Mucosa of stomach (tissue), 1 donor: ENCODE measurements at regions not wholly inside any gene's neighbourhood (a gene's known extent, or its start where the extent isn't known, plus 50 kb on each side); places are given as distances from the start of the nearest gene placed in this dataset.

Experiments used
- H3K27me3 ChIP-seq: one replicate; pipeline ENCODE4 v1.7.0; 2013; ENCODE audit warnings: mild to moderate bottlenecking, low read length; ENCODE audit not compliant: control insufficient read depth, insufficient read depth
- H3K36me3 ChIP-seq: one replicate; pipeline ENCODE4 v1.7.0; 2013; ENCODE audit warnings: low read length; ENCODE audit not compliant: control insufficient read depth, insufficient read depth
- H3K4me1 ChIP-seq: one replicate; pipeline ENCODE4 v1.7.0; 2013; ENCODE audit warnings: mild to moderate bottlenecking, low read length; ENCODE audit not compliant: control insufficient read depth, insufficient read depth
- H3K4me3 ChIP-seq: one replicate; pipeline ENCODE4 v1.7.0; 2013; ENCODE audit warnings: low read length
- H3K9ac ChIP-seq: one replicate; pipeline ENCODE4 v1.7.0; 2013; ENCODE audit warnings: mild to moderate bottlenecking, low read length, moderate library complexity
- H3K9me3 ChIP-seq: one replicate; pipeline ENCODE4 v1.7.0; 2013; ENCODE audit warnings: mild to moderate bottlenecking, low read length, moderate library complexity; ENCODE audit not compliant: control insufficient read depth
- donor health status: Pancreatic carcinoma.

- no peak overlapping the region for H3K9ac ChIP-seq
- no peaks in the 10 kb centered on the region for H3K36me3 ChIP-seq
- peaks cover 12% of the 10 kb centered on the region for H3K27me3 ChIP-seq
- no peaks in the 10 kb centered on the region for H3K4me1 ChIP-seq
- H3K9me3 ChIP-seq: no peaks in the 10 kb centered on the region
- H3K4me3 ChIP-seq: no peak overlapping the region
Measured at GRCh38 chr16:86649875-86650274, 71.5 kb downstream of the FOXL1 start.

- Histone ChIP-seq H3K4me1 (no peaks in the 10 kb centered on the region), H3K9me3 (no peaks in the 10 kb centered on the region), H3K36me3 (no peaks in the 10 kb centered on the region), H3K9ac (no peak overlapping the region), H3K27me3 (peaks cover 8% of the 10 kb centered on the region), H3K4me3 (no peak overlapping the region)
Measured at GRCh38 chr16:86651013-86651627, 72.8 kb downstream of the FOXL1 start.

GRCh38 chr16:86651823-86652222, 73.5 kb downstream of the FOXL1 start:
- Histone ChIP-seq H3K27me3 (peaks cover 8% of the 10 kb centered on the region), H3K4me1 (no peaks in the 10 kb centered on the region), H3K9me3 (no peaks in the 10 kb centered on the region), H3K4me3 (no peak overlapping the region), H3K9ac (no peak overlapping the region), H3K36me3 (no peaks in the 10 kb centered on the region)

- H3K9me3 ChIP-seq: no peaks in the 10 kb centered on the region
- peaks cover 8% of the 10 kb centered on the region for H3K27me3 ChIP-seq
- no peaks in the 10 kb centered on the region for H3K36me3 ChIP-seq
- no peak overlapping the region for H3K4me3 ChIP-seq
- H3K9ac ChIP-seq: no peak overlapping the region
- no peaks in the 10 kb centered on the region for H3K4me1 ChIP-seq
Measured at GRCh38 chr16:86653285-86654006, 75.1 kb downstream of the FOXL1 start.

GRCh38 chr16:86657972-86658371, 79.6 kb downstream of the FOXL1 start:
- Histone ChIP-seq H3K36me3 (no peaks in the 10 kb centered on the region), H3K9ac (no peak overlapping the region), H3K9me3 (no peaks in the 10 kb centered on the region), H3K27me3 (no peaks in the 10 kb centered on the region), H3K4me1 (no peaks in the 10 kb centered on the region), H3K4me3 (no peak overlapping the region)

- H3K27me3 ChIP-seq: no peaks in the 10 kb centered on the region
- no peak overlapping the region for H3K4me3 ChIP-seq
- no peaks in the 10 kb centered on the region for H3K9me3 ChIP-seq
- no peaks in the 10 kb centered on the region for H3K36me3 ChIP-seq
- H3K4me1 ChIP-seq: peaks cover 18% of the 10 kb centered on the region
- H3K9ac ChIP-seq: no peak overlapping the region
Measured at GRCh38 chr16:86660623-86661022, 82.3 kb downstream of the FOXL1 start.

- no peaks in the 10 kb centered on the region for H3K36me3 ChIP-seq
- H3K9me3 ChIP-seq: no peaks in the 10 kb centered on the region
- H3K4me1 ChIP-seq: peaks cover 18% of the 10 kb centered on the region
- H3K27me3 ChIP-seq: no peaks in the 10 kb centered on the region
- H3K9ac ChIP-seq: no peak overlapping the region
- H3K4me3 ChIP-seq: no peak overlapping the region
Measured at GRCh38 chr16:86661706-86662105, 83.4 kb downstream of the FOXL1 start.

GRCh38 chr16:86662195-86662594, 83.8 kb downstream of the FOXL1 start:
- Histone ChIP-seq H3K4me3 (no peak overlapping the region), H3K9ac (no peak overlapping the region), H3K27me3 (no peaks in the 10 kb centered on the region), H3K9me3 (no peaks in the 10 kb centered on the region), H3K36me3 (no peaks in the 10 kb centered on the region), H3K4me1 (peaks cover 18% of the 10 kb centered on the region)

GRCh38 chr16:86662740-86663139, 84.4 kb downstream of the FOXL1 start:
- Histone ChIP-seq H3K9ac (no peak overlapping the region), H3K4me3 (no peak overlapping the region), H3K4me1 (peaks cover 18% of the 10 kb centered on the region), H3K9me3 (no peaks in the 10 kb centered on the region), H3K36me3 (no peaks in the 10 kb centered on the region), H3K27me3 (no peaks in the 10 kb centered on the region)

- Histone ChIP-seq H3K36me3 (no peaks in the 10 kb centered on the region), H3K4me3 (no peak overlapping the region), H3K4me1 (peaks cover 18% of the 10 kb centered on the region), H3K9me3 (no peaks in the 10 kb centered on the region), H3K27me3 (no peaks in the 10 kb centered on the region), H3K9ac (no peak overlapping the region)
Measured at GRCh38 chr16:86663685-86664521, 85.6 kb downstream of the FOXL1 start.

- Histone ChIP-seq H3K4me3 (no peak overlapping the region), H3K9me3 (no peaks in the 10 kb centered on the region), H3K27me3 (peaks cover 4% of the 10 kb centered on the region), H3K4me1 (peaks cover 18% of the 10 kb centered on the region), H3K9ac (no peak overlapping the region), H3K36me3 (no peaks in the 10 kb centered on the region)
Measured at GRCh38 chr16:86664522-86665318, 86.4 kb downstream of the FOXL1 start.
